CD4-positive, alpha-beta T cell (primary cell): ENCODE measurements at regions not wholly inside any gene's neighbourhood (a gene's known extent, or its start where the extent isn't known, plus 50 kb on each side); places are given as distances from the start of the nearest gene placed in this dataset.

Source experiments
- ATAC-seq: fragments of 200-7000 bp; cut with Tn5 transposase; one replicate; pipeline ENCODE4 v1.10.0; 2022; ENCODE audit warnings: mild to moderate bottlenecking; ENCODE audit not compliant: poor library complexity
- CTCF ChIA-PET: fragments of 350-600 bp; sonication (Branson Sonifier 250); formaldehyde crosslinking; loops from one replicate; lab custom pipeline; 2021; ENCODE audit warnings: antibody characterized with exemption, inconsistent platforms; lab: Charles Lee
- POLR2A ChIA-PET: fragments of 350-600 bp; sonication (Branson Sonifier 250); formaldehyde crosslinking; loops from one replicate; lab custom pipeline; 2021; ENCODE audit warnings: antibody characterized with exemption, inconsistent platforms; lab: Charles Lee
- DNase-seq, 14 experiments: peaks; one replicate each; pipeline ENCODE4 v3.0.0-alpha.2; 2013 to 2020; ENCODE audit warnings: mixed read lengths in 2 of 14
- H3K27ac ChIP-seq, 2 donors: one replicate each; pipeline versions ENCODE4 v1.5.1 to v1.7.0; 2013; ENCODE audit warnings: low read length in 2 of 2, low read depth in 1 of 2, mild to moderate bottlenecking in 1 of 2
- H3K27me3 ChIP-seq, 2 experiments: 1 replicate in 1 of 2; 2 replicates in 1 of 2; pipeline versions ENCODE4 v1.6.1 to v1.7.0; 2013; ENCODE audit warnings: low read length in 2 of 2, control low read depth in 1 of 2, mild to moderate bottlenecking in 1 of 2, moderate library complexity in 1 of 2; ENCODE audit not compliant: insufficient read depth in 2 of 2, control insufficient read depth in 1 of 2
- H3K36me3 ChIP-seq: one replicate; pipeline ENCODE4 v1.6.1; 2013; ENCODE audit warnings: low read length, control low read depth; ENCODE audit not compliant: insufficient read depth
- H3K4me1 ChIP-seq: one replicate; pipeline ENCODE4 v1.6.1; 2013; ENCODE audit warnings: low read length, control low read depth; ENCODE audit not compliant: insufficient read depth
- H3K4me3 ChIP-seq: one replicate; pipeline ENCODE4 v1.5.1; 2013; ENCODE audit warnings: mild to moderate bottlenecking, low read length, moderate library complexity
- H3K9me3 ChIP-seq, 2 experiments: 1 replicate in 1 of 2; 2 replicates in 1 of 2; pipeline versions ENCODE4 v1.6.1 to v1.7.0; 2013; ENCODE audit warnings: low read length in 2 of 2, mild to moderate bottlenecking in 2 of 2, control low read depth in 1 of 2, moderate library complexity in 1 of 2; ENCODE audit not compliant: control insufficient read depth in 1 of 2, insufficient read depth in 1 of 2
- H3K27ac Mint-ChIP-seq: one replicate; pipeline ENCODE4 v1.8.0; 2020; ENCODE audit warnings: mixed read lengths
- H3K27me3 Mint-ChIP-seq: one replicate; pipeline ENCODE4 v1.8.0; 2021; ENCODE audit warnings: mixed read lengths
- H3K36me3 Mint-ChIP-seq: one replicate; pipeline ENCODE4 v1.8.0; 2021; ENCODE audit warnings: low read depth, mixed read lengths
- H3K4me1 Mint-ChIP-seq: one replicate; pipeline ENCODE4 v1.8.0; 2021; ENCODE audit warnings: low read depth, mixed read lengths
- H3K4me3 Mint-ChIP-seq: one replicate; pipeline ENCODE4 v1.8.0; 2020; ENCODE audit warnings: mild to moderate bottlenecking, mixed read lengths
- H3K9me3 Mint-ChIP-seq: one replicate; pipeline ENCODE4 v1.8.0; 2020; ENCODE audit warnings: mixed read lengths
- CTCF ChIP-seq: fragments of 200-600 bp; IDR thresholded peaks from one replicate; pipeline ENCODE4 v1.8.0; 2022; ENCODE audit warnings: antibody characterized with exemption, mild to moderate bottlenecking
- intact Hi-C, 2 experiments: fragments of 100-400 bp; cut with DNase I in 1 of 2; cut with micrococcal nuclease in 1 of 2; formaldehyde crosslinking; loops; one replicate each; pipeline versions ENCODE4 v1.15.1 to v1.9.0; 2023 to 2025; cut with DNase I, micrococcal nuclease

GRCh38 chr6:167677422-167677789 is 149.3 kb upstream of the AFDN start:
- peaks cover 0 to 7% of the 10 kb centered on the region in 2 experiments for H3K9me3 ChIP-seq
- no peak for TF ChIP-seq CTCF
- ChIA-PET POLR2A (no interaction called here), CTCF (no interaction called here)
- Mint-ChIP-seq H3K36me3 (no peaks in the 10 kb centered on the region), H3K27ac (no peak overlapping the region), H3K4me3 (no peak overlapping the region), H3K9me3 (no peaks in the 10 kb centered on the region), H3K27me3 (peaks cover 80% of the 10 kb centered on the region), H3K4me1 (no peaks in the 10 kb centered on the region)
- no peaks in the 10 kb centered on the region for H3K36me3 ChIP-seq
- intact Hi-C loops, result no loop called here
- no peak for DNase-seq
- H3K27me3 ChIP-seq, result peaks cover 54 to 59% of the 10 kb centered on the region in 2 experiments
- no peak overlapping the region for H3K4me3 ChIP-seq
- H3K4me1 ChIP-seq, result peaks cover 4% of the 10 kb centered on the region
- ATAC-seq, result no peak
- H3K27ac ChIP-seq, result no peak overlapping the region

GRCh38 chr6:167678102-167679101 is 148.3 kb upstream of the AFDN start:
- intact Hi-C loops, result no loop called here
- H3K9me3 ChIP-seq, result peaks cover 0 to 6% of the 10 kb centered on the region in 2 experiments
- Mint-ChIP-seq H3K36me3 (no peaks in the 10 kb centered on the region), H3K4me1 (no peaks in the 10 kb centered on the region), H3K27me3 (peaks cover 90% of the 10 kb centered on the region), H3K27ac (no peak overlapping the region), H3K4me3 (no peak overlapping the region), H3K9me3 (no peaks in the 10 kb centered on the region)
- peaks cover 4% of the 10 kb centered on the region for H3K4me1 ChIP-seq
- H3K4me3 ChIP-seq, result no peak overlapping the region
- ATAC-seq (no peak), DNase-seq (no peak)
- H3K27me3 ChIP-seq, result peaks cover 57 to 59% of the 10 kb centered on the region in 2 experiments
- ChIA-PET CTCF (no interaction called here), POLR2A (no interaction called here)
- H3K36me3 ChIP-seq, result no peaks in the 10 kb centered on the region
- no peak for TF ChIP-seq CTCF
- H3K27ac ChIP-seq, result no peak overlapping the region

GRCh38 chr6:167679122-167679736 is 147.5 kb upstream of the AFDN start:
- Mint-ChIP-seq H3K27me3 (peaks cover 92% of the 10 kb centered on the region), H3K4me1 (no peaks in the 10 kb centered on the region), H3K4me3 (no peak overlapping the region), H3K9me3 (no peaks in the 10 kb centered on the region), H3K27ac (no peak overlapping the region), H3K36me3 (no peaks in the 10 kb centered on the region)
- H3K36me3 ChIP-seq, result no peaks in the 10 kb centered on the region
- H3K4me1 ChIP-seq, result peaks cover 4% of the 10 kb centered on the region
- no peak overlapping the region for H3K27ac ChIP-seq
- peaks cover 0 to 6% of the 10 kb centered on the region in 2 experiments for H3K9me3 ChIP-seq
- TF ChIP-seq CTCF, result no peak
- intact Hi-C loops, result no loop called here
- ATAC-seq (no peak), DNase-seq (no peak)
- no peak overlapping the region for H3K4me3 ChIP-seq
- H3K27me3 ChIP-seq, result peaks cover 57 to 59% of the 10 kb centered on the region in 2 experiments
- POLR2A ChIA-PET, result no interaction called here
- CTCF ChIA-PET, result no interaction called here
